IPS DF 6.9 (cell line): ENCODE measurements at regions not wholly inside any gene's neighbourhood (a gene's known extent, or its start where the extent isn't known, plus 50 kb on each side); places are given as distances from the start of the nearest gene placed in this dataset.
"Not testable (repeated sequence)": the region's sequence is repeated elsewhere in the genome, so short reads cannot be mapped to it uniquely, and the experiment has no call there.

ENCODE experiments used
- DNase-seq: peaks from one replicate; pipeline ENCODE4 v3.0.0-alpha.2; 2013; ENCODE audit warnings: low read depth, low spot score
- H3K27ac ChIP-seq: one replicate; pipeline ENCODE4 v1.5.1; 2013; ENCODE audit warnings: low read length, control low read depth
- H3K27me3 ChIP-seq: 2 replicates; pipeline ENCODE4 v1.6.1; 2013; ENCODE audit warnings: mild to moderate bottlenecking, low read length; ENCODE audit not compliant: control insufficient read depth, insufficient read depth
- H3K36me3 ChIP-seq: 2 replicates; pipeline ENCODE4 v1.6.1; 2013; ENCODE audit warnings: low read length; ENCODE audit not compliant: control insufficient read depth, insufficient read depth
- H3K4me1 ChIP-seq: 2 replicates; pipeline ENCODE4 v1.6.1; 2013; ENCODE audit warnings: low read length; ENCODE audit not compliant: control insufficient read depth, insufficient read depth
- H3K4me3 ChIP-seq: 2 replicates; pipeline ENCODE4 v1.5.1; 2013; ENCODE audit warnings: mild to moderate bottlenecking, low read length
- H3K9me3 ChIP-seq: 2 replicates; pipeline ENCODE4 v1.6.1; 2013; ENCODE audit warnings: low read length, inconsistent platforms; ENCODE audit not compliant: control insufficient read depth, insufficient read depth
- WGBS: extraction: QIAGEN DNeasy Blood & Tissue Kit; methylation state at CpG from one replicate; pipeline ENCODE4 v1.1.7; 2013; ENCODE audit warnings: mixed read lengths, missing lambda C conversion rate; ENCODE audit not compliant: insufficient read length, insufficient coverage; 5-methylcytosine and 5-hydroxymethylcytosine counted together

DNA sequence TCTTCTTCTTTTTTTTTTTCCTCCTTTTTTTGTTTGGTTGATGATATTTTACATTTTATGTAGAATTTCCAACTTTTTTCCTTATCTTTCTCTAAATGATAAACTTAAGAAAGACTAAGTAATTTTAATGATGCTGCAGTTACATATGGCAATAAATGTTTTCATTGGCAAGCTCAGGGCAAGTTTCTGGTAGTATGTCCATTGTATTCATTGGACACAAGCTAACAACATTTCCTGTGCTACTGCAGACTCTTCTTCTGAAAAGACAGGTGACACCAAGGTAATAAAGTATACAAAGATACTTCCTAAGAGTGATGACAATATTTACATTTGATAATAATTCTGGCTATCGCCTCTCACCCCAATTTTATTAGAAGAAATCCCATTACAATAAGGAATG is 219.2 kb upstream of the NFIA start:
- H3K27me3 ChIP-seq = no peaks in the 10 kb centered on the region
- H3K27ac ChIP-seq = no peak overlapping the region
- peaks cover 2% of the 10 kb centered on the region; the same call in 1 of the 2 replicates for H3K4me1 ChIP-seq
- no peak overlapping the region for H3K4me3 ChIP-seq
- H3K36me3 ChIP-seq = no peaks in the 10 kb centered on the region
- WGBS = no CpG with 5 or more reads among the region's 1 CpG
- no peaks in the 10 kb centered on the region for H3K9me3 ChIP-seq
- no peak for DNase-seq

DNA sequence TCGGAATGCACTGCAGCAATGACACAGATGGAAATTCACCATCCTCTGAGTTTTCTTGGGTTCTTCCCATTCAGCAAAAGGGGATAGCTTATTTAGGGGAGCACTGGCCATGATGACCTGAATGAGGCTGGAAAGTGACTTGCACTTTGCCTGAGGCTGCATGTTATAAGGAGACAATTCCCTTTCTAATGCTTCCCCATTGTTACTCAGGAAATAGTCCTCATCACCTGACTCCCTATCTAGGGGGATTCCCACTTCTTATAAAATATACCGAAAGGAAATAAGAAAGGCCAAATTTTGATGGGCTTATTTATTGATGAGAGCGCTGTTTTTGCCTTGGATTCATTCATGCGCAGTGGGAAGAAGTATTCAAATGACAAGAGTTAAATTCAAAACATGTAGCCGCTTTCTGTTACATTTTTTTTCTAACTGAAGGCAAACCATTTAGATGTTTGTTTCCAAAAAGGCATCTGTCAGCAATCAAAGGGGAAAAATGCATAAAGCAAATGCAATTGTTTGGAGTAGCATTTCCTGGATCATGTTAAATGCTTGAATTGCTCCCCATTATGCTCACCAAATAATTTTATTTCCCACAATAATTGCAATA is 220.3 kb upstream of the NFIA start:
- no CpG with 5 or more reads among the region's 5 CpGs for WGBS
- Histone ChIP-seq H3K27me3 (no peaks in the 10 kb centered on the region), H3K36me3 (no peaks in the 10 kb centered on the region), H3K4me3 (no peak overlapping the region), H3K9me3 (no peaks in the 10 kb centered on the region), H3K27ac (no peak overlapping the region), H3K4me1 (peaks cover 2% of the 10 kb centered on the region; the same call in 1 of the 2 replicates)
- no peak for DNase-seq

DNA sequence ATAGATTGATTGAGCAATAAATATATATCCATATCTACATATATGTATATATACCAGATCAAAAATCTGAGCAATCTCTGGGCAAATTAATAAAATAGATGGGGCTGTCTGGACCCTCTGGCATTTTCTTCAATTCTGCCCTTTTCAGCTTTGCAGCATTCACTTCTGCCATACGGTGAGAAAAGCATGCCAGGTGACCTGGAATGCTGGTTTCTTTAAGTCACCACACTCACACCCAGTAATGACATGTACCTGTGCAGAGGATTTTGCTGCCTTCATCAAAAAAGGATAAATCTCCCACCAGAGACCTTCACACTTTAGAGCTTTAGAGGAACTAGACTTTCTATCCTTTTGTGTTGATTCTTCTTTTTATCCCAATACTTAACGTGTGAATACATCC is 223.2 kb upstream of the NFIA start:
- Histone ChIP-seq H3K4me3 (no peak overlapping the region), H3K27me3 (no peaks in the 10 kb centered on the region), H3K27ac (no peak overlapping the region), H3K4me1 (peaks cover 2% of the 10 kb centered on the region; the same call in 1 of the 2 replicates), H3K9me3 (no peaks in the 10 kb centered on the region), H3K36me3 (no peaks in the 10 kb centered on the region)
- no peak for DNase-seq
- no CpG with 5 or more reads among the region's 2 CpGs for WGBS

DNA sequence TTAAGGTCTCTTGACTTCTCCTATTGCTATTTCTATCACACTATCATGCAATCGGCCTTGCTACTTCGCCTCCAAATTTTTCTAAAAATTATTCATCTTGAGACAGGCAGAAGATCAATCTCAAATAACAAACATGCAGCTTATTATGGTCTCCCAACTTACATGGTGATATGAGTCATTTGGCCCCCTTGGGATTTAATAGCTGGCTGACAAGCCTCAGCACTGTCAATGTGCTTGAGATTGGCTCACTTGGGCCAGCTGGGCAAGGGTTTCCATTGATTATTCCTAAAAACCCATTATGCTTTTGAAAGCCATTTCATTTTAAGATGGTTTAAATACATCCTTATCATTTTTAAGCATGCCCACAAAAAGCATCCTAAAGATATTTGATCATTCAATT is 224.5 kb upstream of the NFIA start:
- H3K27me3 ChIP-seq = no peaks in the 10 kb centered on the region
- no peaks in the 10 kb centered on the region for H3K36me3 ChIP-seq
- WGBS = 100% methylated on average over 2 of the region's 2 CpGs
- peaks cover 2% of the 10 kb centered on the region; the same call in 1 of the 2 replicates for H3K4me1 ChIP-seq
- H3K27ac ChIP-seq = no peak overlapping the region
- H3K9me3 ChIP-seq = no peaks in the 10 kb centered on the region
- DNase-seq = no peak
- no peak overlapping the region for H3K4me3 ChIP-seq

DNA sequence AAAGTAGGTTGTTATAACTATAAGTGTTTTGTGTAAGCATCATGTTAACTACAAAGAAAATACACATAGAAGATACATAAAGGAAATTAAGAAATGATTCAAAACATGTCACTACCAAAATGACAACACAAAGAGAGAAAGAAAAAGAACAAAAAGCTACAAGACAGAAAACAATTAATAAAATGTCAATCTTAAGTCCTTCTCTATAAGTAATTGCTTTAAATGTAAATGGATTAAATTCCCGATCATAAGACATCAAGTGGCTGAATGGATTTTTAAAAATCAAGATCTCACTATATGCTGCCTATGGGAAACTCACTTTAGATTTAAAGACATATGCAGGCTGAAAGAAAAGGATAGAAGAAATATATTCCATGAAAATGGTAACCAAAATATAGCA is 232.3 kb upstream of the NFIA start:
- Histone ChIP-seq H3K4me1 (no peaks in the 10 kb centered on the region), H3K27ac (no peak overlapping the region), H3K4me3 (no peak overlapping the region), H3K9me3 (no peaks in the 10 kb centered on the region), H3K36me3 (no peaks in the 10 kb centered on the region), H3K27me3 (no peaks in the 10 kb centered on the region)
- DNase-seq = no peak
- no CpG with 5 or more reads among the region's 1 CpG for WGBS

DNA sequence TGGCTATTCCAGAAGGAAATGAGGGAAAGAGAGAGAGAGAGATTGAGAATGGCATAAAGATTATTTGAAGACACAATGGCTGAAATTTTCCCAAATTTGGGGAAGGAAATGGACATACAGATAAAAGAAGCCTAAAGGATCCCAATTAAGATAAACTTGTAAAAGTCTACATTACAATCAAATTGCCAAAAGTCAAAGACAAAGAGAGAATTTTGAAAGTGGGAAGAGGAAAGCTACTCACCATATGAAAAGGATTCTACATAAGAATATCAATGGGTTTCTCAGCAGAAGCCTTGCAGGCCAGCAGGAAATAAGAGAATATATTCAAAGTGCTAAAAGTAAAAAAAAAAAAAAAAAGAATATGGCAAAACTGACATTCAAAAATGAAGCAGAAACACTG is 233.0 kb upstream of the NFIA start:
- Histone ChIP-seq H3K36me3 (no peaks in the 10 kb centered on the region), H3K27ac (no peak overlapping the region), H3K9me3 (no peaks in the 10 kb centered on the region), H3K4me3 (no peak overlapping the region), H3K27me3 (no peaks in the 10 kb centered on the region), H3K4me1 (no peaks in the 10 kb centered on the region)
- no peak for DNase-seq

DNA sequence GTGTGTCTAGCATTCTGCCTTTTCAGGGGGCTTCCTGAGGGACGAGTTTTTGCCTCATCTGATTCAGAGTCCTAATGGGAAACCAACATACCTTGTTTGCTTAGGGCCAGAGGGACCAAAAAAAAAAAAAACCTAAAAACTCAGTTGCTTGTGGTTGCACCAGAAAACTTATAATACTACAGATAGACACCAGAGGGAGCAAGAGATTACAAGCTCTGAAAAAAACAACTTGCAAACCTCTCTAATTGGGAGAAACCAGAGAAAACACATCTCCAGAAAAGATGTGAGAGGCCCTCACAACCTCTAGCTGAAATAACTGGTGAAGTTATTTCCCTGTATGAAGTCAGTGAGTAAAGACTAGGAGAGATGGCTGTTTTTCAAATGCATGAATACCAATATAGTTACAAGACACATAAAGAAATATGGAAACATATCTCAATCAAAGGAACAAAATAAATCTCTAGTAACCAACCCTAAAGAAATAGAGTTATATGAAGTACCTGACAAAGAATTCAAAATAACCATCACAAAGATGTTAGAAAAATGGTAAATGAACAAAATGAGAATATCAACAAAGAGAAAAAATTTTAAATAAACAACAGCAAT is 233.7 kb upstream of the NFIA start:
- H3K4me3 ChIP-seq = no peak overlapping the region
- no CpG with 5 or more reads among the region's 1 CpG for WGBS

DNA sequence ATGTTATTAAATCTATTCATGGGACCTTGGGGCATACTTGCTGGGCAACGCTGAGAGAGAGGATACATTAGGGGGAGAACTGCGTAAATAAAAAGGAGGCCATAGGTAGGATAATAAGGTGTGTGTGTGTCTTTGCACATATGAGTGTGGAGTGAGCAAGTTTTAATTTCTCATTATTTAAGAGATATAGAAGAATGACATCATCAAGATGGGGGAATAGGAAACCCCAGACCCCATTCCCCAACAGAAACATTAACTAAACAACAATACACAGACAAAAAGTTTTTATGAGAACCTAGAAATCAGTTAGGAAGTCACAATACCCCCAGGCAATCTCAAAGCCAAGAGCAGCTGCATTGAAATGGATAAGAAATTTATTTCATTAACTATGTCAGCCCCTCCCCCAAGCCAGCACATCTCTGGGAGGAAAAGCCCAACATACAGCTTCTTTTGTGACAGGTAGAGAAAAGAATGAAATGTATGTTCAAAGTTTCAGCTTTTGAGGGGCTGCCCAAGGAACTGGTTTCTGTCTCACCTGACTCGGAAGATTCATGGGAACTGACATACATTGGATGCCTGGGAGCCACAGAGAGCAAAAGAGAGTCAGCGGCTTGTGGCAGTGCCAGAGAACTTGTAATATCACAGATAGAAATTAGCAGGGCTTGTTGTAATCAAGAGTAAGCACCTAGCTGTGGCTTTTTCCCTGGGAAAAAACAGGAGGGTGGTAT is 234.3 kb upstream of the NFIA start:
- DNase-seq = no peak
- Histone ChIP-seq H3K36me3 (no peaks in the 10 kb centered on the region), H3K9me3 (no peaks in the 10 kb centered on the region), H3K4me3 (no peak overlapping the region), H3K27me3 (no peaks in the 10 kb centered on the region), H3K4me1 (no peaks in the 10 kb centered on the region), H3K27ac (no peak overlapping the region)
- WGBS = no CpG with 5 or more reads among the region's 4 CpGs

More for the DNA sequence above, 233.7 kb upstream of the NFIA start:
- no peak for DNase-seq
- no peak overlapping the region for H3K27ac ChIP-seq
- no peaks in the 10 kb centered on the region for H3K27me3 ChIP-seq
- H3K9me3 ChIP-seq = no peaks in the 10 kb centered on the region
- H3K36me3 ChIP-seq = no peaks in the 10 kb centered on the region
- no peaks in the 10 kb centered on the region for H3K4me1 ChIP-seq

DNA sequence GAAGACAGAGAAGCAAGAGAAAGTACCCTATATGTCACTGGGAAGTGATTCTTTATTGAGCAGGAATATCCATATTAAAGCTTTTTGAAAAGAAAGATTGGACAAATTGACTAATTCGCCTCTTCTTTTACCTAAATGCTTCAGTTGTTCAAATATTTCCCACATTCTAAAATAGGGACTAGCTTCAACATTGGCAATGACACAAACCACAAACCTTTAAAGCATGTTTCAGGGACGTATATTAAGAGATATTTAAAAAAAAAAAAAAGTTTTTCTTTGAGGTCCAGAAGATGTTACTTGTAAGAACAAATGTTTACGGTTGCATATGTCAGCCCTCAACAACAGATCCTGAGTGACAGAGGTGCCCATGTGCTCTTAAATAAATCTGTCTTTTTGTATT is 235.0 kb upstream of the NFIA start:
- WGBS = no CpG with 5 or more reads among the region's 3 CpGs
- H3K4me1 ChIP-seq = no peaks in the 10 kb centered on the region
- no peak overlapping the region for H3K4me3 ChIP-seq
- no peaks in the 10 kb centered on the region for H3K9me3 ChIP-seq
- no peak for DNase-seq
- no peak overlapping the region for H3K27ac ChIP-seq
- no peaks in the 10 kb centered on the region for H3K36me3 ChIP-seq
- H3K27me3 ChIP-seq = no peaks in the 10 kb centered on the region

DNA sequence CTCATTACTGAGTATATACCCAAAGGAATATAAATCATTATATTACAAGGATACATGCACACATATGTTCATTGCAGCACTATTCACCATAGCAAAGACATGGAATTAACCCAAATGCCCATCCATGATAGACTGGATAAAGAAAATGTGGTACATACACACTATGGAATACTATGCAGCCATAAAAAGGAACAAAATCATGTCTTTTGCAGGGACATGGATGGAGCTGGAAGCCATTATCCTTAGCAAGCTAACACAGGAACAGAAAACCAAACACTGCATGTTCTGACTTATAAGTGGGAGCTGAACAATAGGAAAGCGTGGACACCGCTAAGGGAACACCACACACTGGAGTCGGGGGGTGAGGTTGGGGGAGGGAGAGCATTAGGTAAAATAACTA is 236.7 kb upstream of the NFIA start:
- H3K27ac ChIP-seq, H3K4me1 ChIP-seq, H3K27me3 ChIP-seq, H3K36me3 ChIP-seq, H3K4me3 ChIP-seq, DNase-seq, H3K9me3 ChIP-seq: not testable (repeated sequence)
- WGBS = no CpG with 5 or more reads among the region's 3 CpGs
